MCF 10A (cell line): ENCODE measurements at regions not wholly inside any gene's neighbourhood (a gene's known extent, or its start where the extent isn't known, plus 50 kb on each side); places are given as distances from the start of the nearest gene placed in this dataset.

Experiments used
- BruUV-seq: library from RNA; stranded (reverse); fragments of 400-500 nt; replicated peaks from 2 replicates; lab custom pipeline; 2021; lab: Mats Ljungman, UMichigan
- CTCF ChIA-PET: fragments of 300-600 bp; sonication (Branson Sonifier 250); formaldehyde crosslinking; extraction: SDS; loops from one replicate; lab custom pipeline; 2021; ENCODE audit warnings: antibody characterized with exemption, inconsistent platforms; lab: Yijun Ruan, JAX
- POLR2A ChIA-PET: fragments of 300-600, 350-650 bp; sonication (Branson Sonifier 250); formaldehyde crosslinking; extraction: SDS; loops from one replicate; lab custom pipeline; 2020; ENCODE audit warnings: antibody characterized with exemption, inconsistent platforms; lab: Yijun Ruan, JAX
- DNase-seq: peaks from one replicate; pipeline ENCODE4 v3.0.0-alpha.2; 2018; ENCODE audit not compliant: unreplicated experiment
- H3K27ac Mint-ChIP-seq: one replicate; pipeline ENCODE4 v1.8.0; 2022; ENCODE audit warnings: mild to moderate bottlenecking, low read depth, mixed read lengths; ENCODE audit not compliant: unreplicated experiment
- H3K27me3 Mint-ChIP-seq: one replicate; pipeline ENCODE4 v1.8.0; 2022; ENCODE audit warnings: mixed read lengths; ENCODE audit not compliant: insufficient read depth, unreplicated experiment
- H3K36me3 Mint-ChIP-seq: one replicate; pipeline ENCODE4 v1.8.0; 2022; ENCODE audit warnings: mild to moderate bottlenecking, moderate library complexity, mixed read lengths; ENCODE audit not compliant: insufficient read depth, unreplicated experiment
- H3K4me1 Mint-ChIP-seq: one replicate; pipeline ENCODE4 v1.8.0; 2022; ENCODE audit warnings: mixed read lengths; ENCODE audit not compliant: insufficient read depth, unreplicated experiment
- H3K4me3 Mint-ChIP-seq: one replicate; pipeline ENCODE4 v1.8.0; 2022; ENCODE audit warnings: mild to moderate bottlenecking, moderate library complexity, mixed read lengths; ENCODE audit not compliant: unreplicated experiment
- H3K9me3 Mint-ChIP-seq: one replicate; pipeline ENCODE4 v1.8.0; 2022; ENCODE audit warnings: mixed read lengths; ENCODE audit not compliant: unreplicated experiment
- intact Hi-C: fragments of 100-400 bp; cut with micrococcal nuclease; formaldehyde crosslinking; loops from 2 replicates; pipeline ENCODE4 v1.14.1; 2022
- TF ChIP-seq, protein P1 (sequence below): fragments of 200-600 bp; IDR thresholded peaks from one replicate; pipeline ENCODE4 v1.8.0; 2022; ENCODE audit warnings: antibody characterized with exemption, mild to moderate bottlenecking; ENCODE audit not compliant: unreplicated experiment

DNA sequence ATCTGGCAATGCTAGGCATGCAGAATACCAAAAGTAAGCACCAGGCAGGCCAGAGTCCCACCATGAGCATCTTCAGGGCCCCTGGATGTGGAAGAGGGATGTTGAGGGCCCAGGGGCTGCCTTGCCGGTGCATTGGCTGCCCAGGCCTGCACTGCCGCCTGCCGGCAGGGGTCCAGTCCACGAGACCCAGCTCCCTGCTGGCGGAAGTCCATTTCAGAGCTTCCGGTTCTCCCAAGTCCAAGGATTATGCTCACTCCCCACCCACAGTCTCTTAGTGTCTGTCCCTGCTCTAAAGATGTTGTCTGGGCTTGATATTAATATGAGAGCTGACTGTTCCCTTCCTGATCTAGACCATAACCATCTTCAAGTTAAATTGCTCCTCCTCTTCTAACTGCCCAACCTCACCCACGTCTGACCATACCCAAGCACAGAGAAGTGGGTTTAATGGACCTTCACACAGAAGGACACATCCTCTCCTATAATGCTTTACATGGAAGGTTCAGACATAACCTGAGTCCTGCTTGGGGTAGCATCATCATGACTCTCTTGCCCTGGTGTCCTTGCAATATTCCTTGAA lies 117.4 kb downstream of the DAD1 start:
- TF ChIP-seq, protein P1, sequence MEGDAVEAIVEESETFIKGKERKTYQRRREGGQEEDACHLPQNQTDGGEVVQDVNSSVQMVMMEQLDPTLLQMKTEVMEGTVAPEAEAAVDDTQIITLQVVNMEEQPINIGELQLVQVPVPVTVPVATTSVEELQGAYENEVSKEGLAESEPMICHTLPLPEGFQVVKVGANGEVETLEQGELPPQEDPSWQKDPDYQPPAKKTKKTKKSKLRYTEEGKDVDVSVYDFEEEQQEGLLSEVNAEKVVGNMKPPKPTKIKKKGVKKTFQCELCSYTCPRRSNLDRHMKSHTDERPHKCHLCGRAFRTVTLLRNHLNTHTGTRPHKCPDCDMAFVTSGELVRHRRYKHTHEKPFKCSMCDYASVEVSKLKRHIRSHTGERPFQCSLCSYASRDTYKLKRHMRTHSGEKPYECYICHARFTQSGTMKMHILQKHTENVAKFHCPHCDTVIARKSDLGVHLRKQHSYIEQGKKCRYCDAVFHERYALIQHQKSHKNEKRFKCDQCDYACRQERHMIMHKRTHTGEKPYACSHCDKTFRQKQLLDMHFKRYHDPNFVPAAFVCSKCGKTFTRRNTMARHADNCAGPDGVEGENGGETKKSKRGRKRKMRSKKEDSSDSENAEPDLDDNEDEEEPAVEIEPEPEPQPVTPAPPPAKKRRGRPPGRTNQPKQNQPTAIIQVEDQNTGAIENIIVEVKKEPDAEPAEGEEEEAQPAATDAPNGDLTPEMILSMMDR: peak; percentile 56
- Mint-ChIP-seq H3K4me3 (no peak overlapping the region), H3K27me3 (no peaks in the 10 kb centered on the region), H3K4me1 (peaks cover 17% of the 10 kb centered on the region), H3K9me3 (no peaks in the 10 kb centered on the region), H3K27ac (no peak overlapping the region), H3K36me3 (no peaks in the 10 kb centered on the region)
- ChIA-PET CTCF (interaction anchor here (0.6 to 16.0 kb wide), 27 partner anchors 8 to 994 kb away, joined by 3 to 233 read pairs (median 6); no protein-coding TSS in a partner anchor), POLR2A (interaction anchor here (0.9 to 1.0 kb wide), 2 partner anchors 81 to 86 kb away, joined by 3 read pairs; no protein-coding TSS in a partner anchor)
- intact Hi-C loops: loop anchor here (2.0 to 5.0 kb wide), 2 partner anchors 39 to 157 kb away; no protein-coding TSS in a partner anchor
- peak; percentile 69 for DNase-seq
- BruUV-seq: no TSS peak

GRCh38 chr14:22469538-22470303 lies 119.3 kb downstream of the DAD1 start:
- intact Hi-C loops: loop anchor here (5.0 kb wide), 1 partner anchor 37 kb away; no protein-coding TSS in a partner anchor
- DNase-seq: no peak
- no peak overlapping the region for H3K4me3 Mint-ChIP-seq
- no TSS peak for BruUV-seq
- H3K27me3 Mint-ChIP-seq: no peaks in the 10 kb centered on the region
- H3K27ac Mint-ChIP-seq: no peak overlapping the region
- ChIA-PET CTCF (interaction anchor here (0.6 to 16.0 kb wide), 5 partner anchors 38 to 86 kb away, joined by 3 to 233 read pairs (median 5); no protein-coding TSS in a partner anchor), POLR2A (interaction anchor here (0.7 kb wide), 1 partner anchor 409 kb away, joined by 3 read pairs; no protein-coding TSS in a partner anchor)
- no peaks in the 10 kb centered on the region for H3K36me3 Mint-ChIP-seq
- peaks cover 14% of the 10 kb centered on the region for H3K4me1 Mint-ChIP-seq
- no peaks in the 10 kb centered on the region for H3K9me3 Mint-ChIP-seq
- TF ChIP-seq, protein P1: no peak

- no peak overlapping the region for H3K4me3 Mint-ChIP-seq
- no peaks in the 10 kb centered on the region for H3K9me3 Mint-ChIP-seq
- ChIA-PET CTCF (interaction anchor here (4.7 to 16.0 kb wide), 2 partner anchors 78 to 85 kb away, joined by 80 to 233 read pairs; no protein-coding TSS in a partner anchor), POLR2A (no interaction called here)
- no TSS peak for BruUV-seq
- intact Hi-C loops: no loop called here
- H3K27ac Mint-ChIP-seq: no peak overlapping the region
- H3K36me3 Mint-ChIP-seq: no peaks in the 10 kb centered on the region
- H3K4me1 Mint-ChIP-seq: peaks cover 12% of the 10 kb centered on the region
- TF ChIP-seq, protein P1: no peak
- no peaks in the 10 kb centered on the region for H3K27me3 Mint-ChIP-seq
- no peak for DNase-seq
Observed at GRCh38 chr14:22468830-22469229, 120.2 kb downstream of the DAD1 start.

- H3K4me1 Mint-ChIP-seq: peaks cover 5% of the 10 kb centered on the region
- CTCF ChIA-PET: interaction anchor here (0.8 to 1.4 kb wide), 2 partner anchors 56 to 76 kb away, joined by 3 to 4 read pairs; no protein-coding TSS in a partner anchor
- POLR2A ChIA-PET: no interaction called here
- H3K27me3 Mint-ChIP-seq: no peaks in the 10 kb centered on the region
- no peak overlapping the region for H3K27ac Mint-ChIP-seq
- no peaks in the 10 kb centered on the region for H3K36me3 Mint-ChIP-seq
- no peaks in the 10 kb centered on the region for H3K9me3 Mint-ChIP-seq
- DNase-seq: peak; percentile 10
- TF ChIP-seq, protein P1: no peak
- intact Hi-C loops: no loop called here
- BruUV-seq: no TSS peak
- H3K4me3 Mint-ChIP-seq: no peak overlapping the region
Observed at GRCh38 chr14:22466491-22466890, 122.5 kb downstream of the DAD1 start.
